Thyroid gland (tissue), 4 donors: ENCODE measurements at regions not wholly inside any gene's neighbourhood (a gene's known extent, or its start where the extent isn't known, plus 50 kb on each side); places are given as distances from the start of the nearest gene placed in this dataset.

Experiments
- DNase-seq, 2 donors: peaks; one replicate each; pipeline ENCODE4 v3.0.0-alpha.2; 2019
- H3K27ac ChIP-seq, 3 donors: fragments of 200-600 bp; sonication (generic); 1 replicate in 2 of 3; 2 replicates in 1 of 3; pipeline ENCODE4 v1.5.1; 2016 to 2019; ENCODE audit warnings: mild to moderate bottlenecking in 1 of 3, moderate library complexity in 1 of 3
- H3K27me3 ChIP-seq: fragments of 200-600 bp; sonication (generic); one replicate; pipeline ENCODE4 v1.5.1; 2019
- H3K36me3 ChIP-seq, 2 donors: fragments of 200-600 bp; sonication (generic); one replicate each; pipeline ENCODE4 v1.5.1; 2016 to 2019
- H3K4me1 ChIP-seq, 2 donors: fragments of 200-600 bp; sonication (generic); one replicate each; pipeline ENCODE4 v1.5.1; 2017 to 2019
- H3K4me3 ChIP-seq, 3 donors: fragments of 200-600 bp; sonication (generic); replicated peaks in 1 of 3; 1 replicate in 2 of 3; 2 replicates in 1 of 3; pipeline ENCODE4 v1.5.1; 2016; ENCODE audit warnings: mild to moderate bottlenecking in 1 of 3
- H3K9me3 ChIP-seq: fragments of 200-600 bp; sonication (generic); one replicate; pipeline ENCODE4 v1.5.1; 2017
- CTCF ChIP-seq, 6 experiments: fragments of 200-600 bp in 3 of 6; fragments of 450-650 bp in 3 of 6; sonication (generic) in 3 of 6; IDR thresholded peaks; one replicate each; pipeline ENCODE4 v1.5.1; 2016 to 2019; ENCODE audit warnings: antibody characterized with exemption in 6 of 6, mild to moderate bottlenecking in 2 of 6, inconsistent platforms in 1 of 6, moderate library complexity in 1 of 6
- POLR2A ChIP-seq, 2 donors: fragments of 450-650 bp; IDR thresholded peaks; one replicate each; pipeline ENCODE4 v1.6.1; 2017; ENCODE audit warnings: antibody characterized with exemption in 2 of 2, mild to moderate bottlenecking in 2 of 2, moderate library complexity in 1 of 2
- WGBS, 2 donors: methylation state at CpG; one replicate each; pipeline ENCODE4 v1.1.5; 2017; 5-methylcytosine and 5-hydroxymethylcytosine counted together
- intact Hi-C: fragments of 100-400 bp; cut with DNase I; formaldehyde crosslinking; loops from one replicate; pipeline ENCODE4 v1.15.1; 2023

- no peak for DNase-seq
- intact Hi-C loops: no loop called here
- Histone ChIP-seq H3K4me3 (no peak overlapping the region), H3K27ac (no peak overlapping the region), H3K9me3 (no peaks in the 10 kb centered on the region), H3K27me3 (no peaks in the 10 kb centered on the region), H3K36me3 (no peaks in the 10 kb centered on the region), H3K4me1 (peaks cover 13 to 20% of the 10 kb centered on the region in 2 donors)
- 73 to 78% methylated on average over 10 of the region's 10 CpGs for WGBS, 2 donors
- no peak for TF ChIP-seq CTCF (IDR thresholded peaks at IDR 0.05)
- TF ChIP-seq POLR2A (IDR thresholded peaks at IDR 0.05): no peak
Observed at GRCh38 chr6:43842231-43842794, 72.3 kb downstream of the VEGFA start.

- Histone ChIP-seq H3K36me3 (no peaks in the 10 kb centered on the region), H3K4me3 (no peak overlapping the region), H3K4me1 (peaks cover 29 to 37% of the 10 kb centered on the region in 2 donors), H3K27me3 (no peaks in the 10 kb centered on the region), H3K27ac (no peak overlapping the region), H3K9me3 (no peaks in the 10 kb centered on the region)
- no peak for TF ChIP-seq CTCF (IDR thresholded peaks at IDR 0.05)
- no peak for TF ChIP-seq POLR2A (IDR thresholded peaks at IDR 0.05)
- 64 to 77% methylated on average over 5 of the region's 5 CpGs for WGBS, 2 donors
- DNase-seq: no peak
- intact Hi-C loops: no loop called here
Observed at GRCh38 chr6:43840490-43841218, 70.6 kb downstream of the VEGFA start.

GRCh38 chr6:43838276-43839036 lies 68.4 kb downstream of the VEGFA start:
- Histone ChIP-seq H3K4me3 (no peak overlapping the region), H3K9me3 (no peaks in the 10 kb centered on the region), H3K4me1 (peaks cover 31 to 41% of the 10 kb centered on the region in 2 donors), H3K27me3 (no peaks in the 10 kb centered on the region), H3K36me3 (no peaks in the 10 kb centered on the region), H3K27ac (peak overlapping the region; percentile 72 to 84 (median 73))
- WGBS, 2 donors: 56 to 66% methylated on average over 5 to 9 of the region's 9 CpGs
- intact Hi-C loops: no loop called here
- DNase-seq: peak; percentile 67 to 68
- no peak for TF ChIP-seq POLR2A (IDR thresholded peaks at IDR 0.05)
- peak; percentile 32 to 68 (median 52) for TF ChIP-seq CTCF (IDR thresholded peaks at IDR 0.05)

DNA sequence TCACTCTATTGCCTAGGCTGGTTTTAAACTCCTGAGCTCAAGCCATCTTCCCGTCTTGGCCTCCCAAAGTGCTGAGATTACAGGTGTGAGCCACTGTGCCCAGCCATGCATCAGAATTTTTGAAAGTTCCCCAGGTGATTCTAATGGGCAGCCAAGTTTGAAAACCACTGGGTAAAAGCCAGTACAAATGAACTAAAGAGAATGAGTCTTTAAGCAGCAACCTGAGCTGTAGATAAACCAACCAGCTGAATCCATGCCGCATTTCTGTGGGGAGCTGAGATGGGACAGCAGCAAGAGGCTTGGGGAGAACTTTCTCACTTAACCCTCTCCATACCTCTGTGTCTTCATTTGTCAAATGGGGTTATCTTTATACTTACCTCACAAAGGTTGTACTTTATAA lies 67.5 kb downstream of the VEGFA start:
- Histone ChIP-seq H3K9me3 (no peaks in the 10 kb centered on the region), H3K4me1 (peaks cover 31 to 41% of the 10 kb centered on the region in 2 donors), H3K27ac (peak overlapping the region; percentile 72 to 84 (median 73)), H3K27me3 (no peaks in the 10 kb centered on the region), H3K36me3 (no peaks in the 10 kb centered on the region), H3K4me3 (no peak overlapping the region)
- intact Hi-C loops: no loop called here
- peak; percentile 71 to 72 for DNase-seq
- WGBS, 2 donors: 4 to 8% methylated on average over 2 of the region's 2 CpGs
- TF ChIP-seq CTCF (IDR thresholded peaks at IDR 0.05) (no peak), POLR2A (IDR thresholded peaks at IDR 0.05) (peak in 1 of 2 donors; percentile 21)
